ENCODE measurements at regions not wholly inside any gene's neighbourhood (a gene's known extent, or its start where the extent isn't known, plus 50 kb on each side); places are given as distances from the start of the nearest gene placed in this dataset.
"Not testable (repeated sequence)": the region's sequence is repeated elsewhere in the genome, so short reads cannot be mapped to it uniquely, and the experiment has no call there.

GRCh38 chr7:93048136-93048930 is 69.4 kb downstream of the SAMD9 start:
- no peak for DNase-seq

DNA sequence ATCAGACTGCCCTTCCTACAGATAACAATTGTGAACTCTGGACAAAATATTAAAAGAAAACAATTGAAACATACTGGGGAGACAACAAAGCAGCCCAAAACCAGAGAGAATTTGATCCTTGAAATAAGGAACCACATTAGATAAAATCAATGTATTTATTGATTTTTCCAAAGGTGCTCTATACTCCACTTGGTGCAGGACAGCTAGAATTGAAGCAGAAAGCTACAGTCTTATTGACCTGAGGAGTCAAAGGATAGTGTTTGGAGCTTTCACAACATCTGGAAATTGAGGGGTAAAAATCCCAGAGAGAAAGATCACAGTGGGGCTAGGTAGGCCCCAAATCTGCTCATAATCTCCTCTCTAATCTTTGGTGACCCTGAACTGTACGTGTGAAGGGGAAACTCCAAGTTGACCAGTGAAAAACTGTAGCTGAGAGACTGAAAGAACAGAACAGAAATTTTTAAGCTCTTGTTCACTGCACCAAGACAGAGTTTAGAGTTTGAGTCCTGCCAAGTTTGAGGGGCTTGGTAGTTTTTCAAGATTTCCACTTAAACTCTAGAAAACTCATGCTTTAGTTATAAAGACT is 70.2 kb downstream of the SAMD9 start:
- DNase-seq = no peak

GRCh38 chr7:93046641-93047040 is 71.1 kb downstream of the SAMD9 start:
- DNase-seq = no peak

DNA sequence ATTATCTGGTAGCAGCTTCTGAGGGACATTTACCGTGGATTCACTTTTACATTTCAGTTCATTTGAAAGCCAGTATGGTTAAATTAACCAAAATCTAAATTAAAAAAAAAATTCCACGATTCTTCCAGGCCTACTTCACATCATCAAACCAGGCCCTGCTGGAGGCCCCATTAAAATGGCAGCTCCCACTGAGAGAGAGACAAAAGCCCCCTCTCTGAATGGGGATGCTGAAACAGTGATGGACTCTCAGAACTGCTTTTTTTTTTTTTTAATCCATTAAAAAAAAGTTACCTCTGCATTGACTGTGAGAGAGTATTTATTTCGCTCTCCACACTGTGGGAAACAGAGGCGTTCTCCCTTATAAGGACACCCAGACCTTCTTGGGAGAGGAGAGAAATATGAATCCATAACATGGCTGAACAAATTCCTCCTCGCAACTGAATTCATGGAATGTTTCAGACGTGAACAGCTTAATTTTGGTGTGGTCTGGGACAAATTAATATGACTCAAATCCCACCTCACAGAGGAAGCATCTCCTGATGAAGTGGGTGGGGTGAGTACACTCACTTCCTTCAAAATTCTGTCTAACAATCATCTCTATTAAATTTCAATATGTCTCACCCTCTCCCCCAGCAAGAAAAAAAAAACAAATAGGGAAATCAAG is 73.5 kb downstream of the SAMD9 start:
- no peak for DNase-seq

GRCh38 chr7:93043385-93043985 is 74.3 kb downstream of the SAMD9 start:
- no peak for DNase-seq

DNA sequence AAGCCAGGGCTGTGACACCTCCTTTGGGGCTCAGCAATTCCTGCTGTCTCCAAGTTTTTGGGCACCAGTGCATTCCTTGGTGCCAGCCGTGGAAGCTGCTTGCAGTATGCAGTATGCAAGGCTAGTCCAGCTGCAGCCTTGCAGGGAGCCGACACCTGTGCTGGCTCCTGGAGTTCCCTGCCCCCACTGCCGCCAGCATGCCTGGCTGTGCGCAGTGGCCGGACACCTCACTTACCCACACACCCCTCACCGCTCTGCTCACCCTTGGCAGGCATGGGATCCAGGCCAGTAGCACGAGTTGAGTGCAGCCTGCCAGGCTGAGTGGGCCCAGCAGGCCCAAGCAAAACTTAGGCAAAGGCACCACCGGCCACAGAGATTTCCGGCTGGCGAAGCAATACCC is 77.4 kb downstream of the SAMD9 start:
- DNase-seq = no peak

GRCh38 chr7:93039786-93040185 is 78.0 kb downstream of the SAMD9 start:
- no peak for DNase-seq

GRCh38 chr7:93039282-93039681 is 78.5 kb downstream of the SAMD9 start:
- no peak for DNase-seq

DNA sequence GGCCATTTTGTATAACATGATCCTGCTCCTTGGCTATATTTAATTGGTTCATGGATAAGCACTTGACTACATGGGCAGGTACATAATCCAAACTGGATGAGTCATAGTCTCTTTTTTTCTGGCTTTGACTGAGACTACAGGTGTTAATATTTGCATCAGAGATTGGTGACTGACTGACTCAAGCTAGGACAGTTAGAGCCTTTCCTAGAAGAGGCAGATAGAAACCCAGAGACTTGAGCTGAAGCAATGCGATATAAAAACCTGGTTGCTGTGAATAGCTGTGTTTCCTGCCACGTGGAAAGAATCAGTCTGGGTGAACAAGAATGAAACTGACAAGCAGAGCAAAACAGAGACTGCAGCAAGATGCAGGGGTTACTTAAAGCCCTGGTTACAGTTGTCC is 81.0 kb downstream of the SAMD9 start:
- DNase-seq = no peak

DNA sequence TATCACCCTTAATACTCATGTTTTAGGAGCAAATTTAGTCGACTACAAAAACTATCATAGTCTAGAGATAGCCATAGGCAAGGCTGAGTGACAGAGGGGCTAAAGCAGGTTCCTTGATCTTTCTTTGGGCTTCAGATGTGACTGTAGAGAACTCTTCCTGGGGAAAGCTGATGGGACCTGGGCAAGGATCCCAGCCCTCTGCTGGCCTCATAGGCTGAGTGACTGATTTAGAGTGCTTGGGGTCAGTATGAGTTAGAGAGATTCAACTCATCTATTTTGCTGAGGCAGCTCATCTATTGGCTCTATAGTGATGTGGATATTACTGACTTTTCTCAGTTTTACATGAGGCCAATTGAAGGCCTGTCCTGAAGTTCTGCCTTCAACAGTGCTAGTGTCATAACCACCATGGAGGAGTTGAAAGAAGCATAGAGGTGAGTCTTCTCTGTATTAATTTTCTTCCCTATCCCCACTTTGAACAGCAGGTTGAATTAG is 81.6 kb downstream of the SAMD9 start:
- no peak for DNase-seq

- DNase-seq = no peak
Measured at GRCh38 chr7:93031795-93032194, 86.0 kb downstream of the SAMD9 start.

DNA sequence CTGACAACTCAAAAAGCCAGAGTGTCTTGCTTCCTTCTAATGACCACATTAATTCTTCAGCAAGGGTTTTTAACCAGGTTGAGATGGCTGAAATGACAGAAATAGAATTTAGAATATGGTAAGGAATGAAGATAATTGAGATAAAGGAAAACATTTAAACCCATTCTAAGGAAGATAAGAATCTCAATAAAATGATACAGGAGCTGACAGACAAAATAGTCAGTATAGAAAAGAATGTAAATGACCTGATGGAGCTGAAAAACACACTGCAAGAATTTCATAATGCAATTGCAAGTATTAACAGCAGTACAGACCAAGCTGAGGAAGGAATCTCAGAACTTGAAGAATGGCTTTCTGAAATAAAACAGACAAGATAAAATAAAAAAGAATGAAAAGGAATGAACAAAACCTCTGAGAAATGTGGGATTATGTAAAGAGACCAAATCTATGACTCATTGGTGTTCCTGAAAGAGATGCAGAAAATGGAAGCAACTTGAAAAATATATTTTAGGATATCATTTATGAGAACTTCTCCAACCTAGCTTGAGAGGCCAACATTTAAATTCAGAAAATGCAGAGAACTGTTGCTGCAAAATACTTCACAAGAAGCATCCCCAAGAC is 87.1 kb downstream of the SAMD9 start:
- no peak for DNase-seq

- DNase-seq = no peak
Measured at GRCh38 chr7:93029056-93029455, 88.7 kb downstream of the SAMD9 start.

GRCh38 chr7:93028610-93029009 is 89.2 kb downstream of the SAMD9 start:
- DNase-seq = no peak

DNA sequence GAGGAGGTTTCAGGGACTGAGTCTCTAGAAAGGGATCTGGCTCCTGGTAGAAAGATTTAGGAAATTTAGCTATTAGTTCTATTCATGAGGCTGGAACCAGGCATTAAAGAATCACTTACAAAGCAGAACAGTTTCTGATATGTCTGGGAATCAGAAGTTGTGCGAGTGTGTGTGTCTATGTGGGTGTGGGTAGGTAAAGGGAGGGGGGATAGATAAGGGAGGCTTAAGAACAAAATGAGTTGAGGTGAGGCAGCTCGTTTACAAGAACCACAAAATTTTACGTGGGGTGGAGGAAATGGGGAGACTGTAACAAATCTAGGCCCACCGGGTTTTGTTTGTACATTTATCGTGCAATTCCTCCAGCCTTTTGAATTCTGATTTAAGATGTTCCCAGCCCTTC is 90.7 kb downstream of the SAMD9 start:
- DNase-seq = no peak

DNA sequence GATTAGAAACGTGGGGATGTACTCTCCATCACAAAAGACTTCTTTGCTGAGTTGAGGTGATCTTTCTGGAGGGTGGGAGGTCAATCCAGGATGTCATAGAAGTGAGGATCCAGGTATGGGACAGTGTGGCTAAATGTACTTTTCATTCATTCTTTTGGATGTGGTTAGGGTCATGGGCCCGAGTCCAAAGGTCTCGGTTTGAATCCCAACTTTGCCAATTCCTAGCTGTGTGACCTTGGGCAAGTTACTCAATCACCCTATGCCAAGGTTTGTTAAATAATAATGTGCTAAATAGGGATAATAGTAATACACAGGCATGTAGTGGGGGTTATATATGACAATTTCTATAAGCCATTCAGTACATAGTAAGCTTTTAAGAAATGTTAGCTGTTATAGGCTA is 91.4 kb downstream of the SAMD9 start:
- no peak for DNase-seq

- DNase-seq = no peak
Measured at GRCh38 chr7:93025389-93025788, 92.4 kb downstream of the SAMD9 start.

- not testable (repeated sequence) for DNase-seq
Measured at GRCh38 chr7:93022931-93023478, 94.8 kb downstream of the SAMD9 start.

GRCh38 chr7:93021748-93022147 is 96.0 kb downstream of the SAMD9 start:
- DNase-seq = no peak

GRCh38 chr7:93018716-93019115 is 99.1 kb downstream of the SAMD9 start:
- DNase-seq = no peak

- no peak for DNase-seq
Measured at GRCh38 chr7:93016681-93017381, 100.9 kb downstream of the SAMD9 start.

DNA sequence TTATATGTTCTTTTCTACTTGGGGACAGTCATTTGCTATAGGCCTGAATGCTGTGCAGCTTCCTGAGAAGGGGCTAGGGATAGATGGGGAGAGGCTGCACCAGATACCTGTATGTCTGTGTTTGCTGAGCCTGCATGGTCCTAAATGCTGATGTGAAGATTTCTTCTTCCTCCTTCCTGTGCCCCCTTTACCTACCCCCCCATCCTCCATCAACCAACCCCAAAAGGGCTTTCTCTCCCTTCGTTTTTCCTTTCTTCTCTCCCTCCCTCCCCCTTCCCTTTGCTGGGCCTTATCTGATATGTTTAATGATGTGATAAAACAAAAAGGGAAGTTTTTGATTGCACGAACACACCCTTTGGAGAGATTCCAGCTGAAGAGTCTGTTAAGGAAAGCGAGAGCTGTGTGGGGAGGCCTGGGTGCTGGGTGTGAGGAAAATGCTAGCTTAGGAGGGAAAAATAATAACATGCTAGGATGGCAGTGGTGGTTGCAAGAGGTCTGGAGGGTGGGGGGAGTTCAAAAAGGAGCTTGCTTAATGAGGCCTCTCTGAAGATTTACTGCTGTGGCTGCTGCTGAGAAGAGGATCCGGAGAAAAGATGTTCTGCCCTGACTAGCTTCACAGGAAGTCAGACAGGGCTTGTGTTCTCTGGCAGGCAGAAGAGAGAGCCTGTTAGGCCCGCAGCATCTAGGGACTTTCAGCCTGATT is 101.8 kb downstream of the SAMD9 start:
- no peak for DNase-seq
